ENCODE measurements at regions not wholly inside any gene's neighbourhood (a gene's known extent, or its start where the extent isn't known, plus 50 kb on each side); places are given as distances from the start of the nearest gene placed in this dataset.

- TF ChIP-seq EZH2 (IDR thresholded peaks at IDR 0.05; ENCODE audit: low read depth) = no peak
- TF ChIP-seq, protein P1, sequence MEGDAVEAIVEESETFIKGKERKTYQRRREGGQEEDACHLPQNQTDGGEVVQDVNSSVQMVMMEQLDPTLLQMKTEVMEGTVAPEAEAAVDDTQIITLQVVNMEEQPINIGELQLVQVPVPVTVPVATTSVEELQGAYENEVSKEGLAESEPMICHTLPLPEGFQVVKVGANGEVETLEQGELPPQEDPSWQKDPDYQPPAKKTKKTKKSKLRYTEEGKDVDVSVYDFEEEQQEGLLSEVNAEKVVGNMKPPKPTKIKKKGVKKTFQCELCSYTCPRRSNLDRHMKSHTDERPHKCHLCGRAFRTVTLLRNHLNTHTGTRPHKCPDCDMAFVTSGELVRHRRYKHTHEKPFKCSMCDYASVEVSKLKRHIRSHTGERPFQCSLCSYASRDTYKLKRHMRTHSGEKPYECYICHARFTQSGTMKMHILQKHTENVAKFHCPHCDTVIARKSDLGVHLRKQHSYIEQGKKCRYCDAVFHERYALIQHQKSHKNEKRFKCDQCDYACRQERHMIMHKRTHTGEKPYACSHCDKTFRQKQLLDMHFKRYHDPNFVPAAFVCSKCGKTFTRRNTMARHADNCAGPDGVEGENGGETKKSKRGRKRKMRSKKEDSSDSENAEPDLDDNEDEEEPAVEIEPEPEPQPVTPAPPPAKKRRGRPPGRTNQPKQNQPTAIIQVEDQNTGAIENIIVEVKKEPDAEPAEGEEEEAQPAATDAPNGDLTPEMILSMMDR (conservative IDR thresholded peaks at IDR 0.05) = no peak
Measured at GRCh38 chr10:60597513-60597912, 180.8 kb upstream of the CDK1 start.

Data from PC-9 (cell line).